Muscle of arm (tissue), 1 donor: ENCODE measurements at regions not wholly inside any gene's neighbourhood (a gene's known extent, or its start where the extent isn't known, plus 50 kb on each side); places are given as distances from the start of the nearest gene placed in this dataset.

ENCODE experiments used
- DNase-seq: peaks from one replicate; pipeline ENCODE4 v3.0.0-alpha.2; 2013

- no peak for DNase-seq
These were observed 55.7 kb upstream of the TOP3B start for GRCh38 chr22:22038178-22038880.

- DNase-seq = no peak
These were observed 55.2 kb upstream of the TOP3B start for GRCh38 chr22:22037740-22038139.

GRCh38 chr22:22037229-22037628 is 54.6 kb upstream of the TOP3B start:
- no peak for DNase-seq

- DNase-seq = no peak
These were observed 54.0 kb upstream of the TOP3B start for GRCh38 chr22:22036588-22036987.

GRCh38 chr22:22035771-22036314 is 53.3 kb upstream of the TOP3B start:
- no peak for DNase-seq

GRCh38 chr22:22035203-22035602 is 52.6 kb upstream of the TOP3B start:
- DNase-seq = no peak

- DNase-seq = no peak
These were observed 52.0 kb upstream of the TOP3B start for GRCh38 chr22:22034469-22035132.

- no peak for DNase-seq
These were observed 51.3 kb upstream of the TOP3B start for GRCh38 chr22:22033803-22034468.

GRCh38 chr22:22032906-22033802 is 50.6 kb upstream of the TOP3B start:
- DNase-seq = no peak

GRCh38 chr22:22032099-22032905 is 49.7 kb upstream of the TOP3B start:
- DNase-seq = no peak
